BJ (cell line): ENCODE measurements at regions not wholly inside any gene's neighbourhood (a gene's known extent, or its start where the extent isn't known, plus 50 kb on each side); places are given as distances from the start of the nearest gene placed in this dataset.

Experiments used
- CTCF ChIA-PET: fragments of 350-600 bp; formaldehyde crosslinking; extraction: SDS; loops from one replicate; lab custom pipeline; 2021; ENCODE audit warnings: antibody characterized with exemption, inconsistent platforms; lab: Yijun Ruan, JAX
- POLR2A ChIA-PET: fragments of 300-600 bp; sonication (Branson Sonifier 250); formaldehyde crosslinking; extraction: SDS; loops from one replicate; lab custom pipeline; 2021; ENCODE audit warnings: antibody characterized with exemption; lab: Charles Lee
- DNase-seq: peaks from one replicate; pipeline ENCODE4 v3.0.0-alpha.2; 2011; ENCODE audit warnings: low read depth
- H3K27me3 ChIP-seq: 2 replicates; pipeline ENCODE4 v1.6.0; 2011; ENCODE audit warnings: low read length; ENCODE audit not compliant: control insufficient read depth, insufficient read depth
- H3K36me3 ChIP-seq: 2 replicates; pipeline ENCODE4 v1.5.1; 2011; ENCODE audit warnings: low read length; ENCODE audit not compliant: control insufficient read depth, insufficient read depth
- H3K4me3 ChIP-seq: 2 replicates; pipeline ENCODE4 v1.5.1; 2011; ENCODE audit warnings: low read depth, mild to moderate bottlenecking, control low read depth, low read length
- CTCF ChIP-seq: IDR thresholded peaks from 2 replicates; pipeline ENCODE4 v1.5.1; 2011; ENCODE audit warnings: low read depth, mild to moderate bottlenecking, control low read depth, inconsistent platforms, low read length, moderate library complexity; ENCODE audit not compliant: insufficient read depth

DNA sequence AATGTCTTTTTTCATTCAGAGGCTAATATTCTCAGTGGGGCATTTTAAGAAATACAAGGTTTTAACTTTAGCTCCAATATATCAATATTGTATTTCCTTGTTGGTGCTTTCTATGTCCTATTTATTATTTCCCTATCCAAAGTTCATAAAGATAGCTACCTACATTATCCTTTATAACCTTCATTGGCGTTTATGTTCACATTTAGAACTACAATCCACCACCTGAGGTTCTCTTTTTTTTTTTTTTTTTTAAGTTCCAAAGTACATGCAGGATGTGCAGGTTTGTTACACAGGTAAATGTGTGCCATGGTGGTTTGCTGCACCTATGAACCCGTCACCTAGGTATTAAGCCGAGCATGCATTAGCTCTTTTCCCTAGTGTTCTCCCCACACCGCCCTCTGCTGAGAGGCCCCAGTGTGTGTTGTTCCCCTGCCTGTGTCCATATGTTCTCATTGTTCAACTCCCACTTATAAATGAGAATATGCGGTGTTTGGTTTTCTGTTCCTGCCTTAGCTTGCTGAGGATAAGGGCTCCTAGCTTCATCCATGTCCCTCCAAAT is 694.6 kb downstream of the SUCLG1 start:
- DNase-seq = no peak
- no peaks in the 10 kb centered on the region for H3K27me3 ChIP-seq
- CTCF ChIA-PET = no interaction called here
- POLR2A ChIA-PET = no interaction called here
- H3K4me3 ChIP-seq = no peak overlapping the region
- no peak for TF ChIP-seq CTCF
- no peaks in the 10 kb centered on the region for H3K36me3 ChIP-seq

- Histone ChIP-seq H3K36me3 (no peaks in the 10 kb centered on the region), H3K4me3 (no peak overlapping the region), H3K27me3 (no peaks in the 10 kb centered on the region)
- no peak for TF ChIP-seq CTCF
- DNase-seq = no peak
- POLR2A ChIA-PET = no interaction called here
- CTCF ChIA-PET = no interaction called here
These were observed 701.8 kb downstream of the SUCLG1 start for GRCh38 chr2:83757329-83757728.

DNA sequence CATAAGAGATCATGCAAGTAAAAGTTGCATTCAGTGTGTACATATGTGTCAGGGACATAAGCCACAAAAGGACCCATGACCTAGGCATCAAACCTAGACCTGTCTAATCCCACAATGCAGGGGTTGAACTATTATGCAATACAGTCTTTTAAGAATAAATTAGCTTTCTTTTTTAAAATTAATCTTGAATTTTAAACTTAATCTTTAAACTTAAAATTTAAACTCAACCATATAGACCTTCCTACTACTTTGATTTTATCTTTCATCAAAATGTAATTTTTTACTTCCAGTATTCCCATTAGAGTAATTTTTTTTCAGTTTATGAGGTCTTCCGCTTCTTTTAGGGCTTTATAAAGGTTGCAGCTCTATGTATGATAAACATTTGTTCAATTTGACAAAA is 702.9 kb downstream of the SUCLG1 start:
- ChIA-PET CTCF (no interaction called here), POLR2A (no interaction called here)
- H3K36me3 ChIP-seq = no peaks in the 10 kb centered on the region
- no peak for DNase-seq
- H3K4me3 ChIP-seq = no peak overlapping the region
- H3K27me3 ChIP-seq = no peaks in the 10 kb centered on the region
- no peak for TF ChIP-seq CTCF

DNA sequence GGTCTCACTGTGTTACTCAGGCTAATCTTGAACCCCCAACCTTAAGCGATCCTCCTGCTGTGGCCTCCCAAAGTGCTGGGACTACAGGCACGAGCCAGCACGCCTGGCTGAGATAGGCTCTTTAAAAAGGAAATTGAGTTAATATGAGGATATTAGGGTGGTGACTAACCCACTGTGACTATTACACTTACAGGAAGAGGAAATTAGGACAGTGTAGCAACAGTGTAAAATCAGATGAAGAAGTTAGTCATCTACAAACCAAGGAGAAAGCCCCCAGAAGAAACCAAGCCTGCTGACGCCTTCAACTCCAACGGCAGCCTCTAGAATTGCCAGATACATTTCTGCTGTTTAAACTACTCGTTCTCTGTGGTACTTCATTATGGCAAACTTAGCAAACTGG is 711.9 kb downstream of the SUCLG1 start:
- no peak for DNase-seq
- no peak for TF ChIP-seq CTCF
- H3K4me3 ChIP-seq = no peak overlapping the region
- POLR2A ChIA-PET = no interaction called here
- CTCF ChIA-PET = no interaction called here
- no peaks in the 10 kb centered on the region for H3K27me3 ChIP-seq
- no peaks in the 10 kb centered on the region for H3K36me3 ChIP-seq

DNA sequence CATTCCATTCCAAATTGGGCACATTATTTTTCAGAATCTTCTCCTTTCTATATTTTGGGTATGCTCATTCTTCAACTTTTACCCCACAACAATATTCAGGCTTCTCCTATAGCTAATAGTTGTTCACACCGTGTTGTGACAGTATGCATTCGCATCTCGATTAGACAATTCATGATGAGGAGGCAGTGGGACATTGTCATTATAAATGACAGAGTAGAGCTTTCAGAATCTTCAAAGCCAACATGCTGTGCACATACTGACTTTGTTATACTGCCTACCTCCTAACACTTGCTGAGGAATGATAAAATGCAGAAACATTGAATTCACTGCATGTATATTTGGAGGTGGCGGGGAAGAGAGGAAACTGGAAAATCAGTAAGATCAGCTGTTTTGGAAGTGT is 714.2 kb downstream of the SUCLG1 start:
- DNase-seq = no peak
- Histone ChIP-seq H3K36me3 (no peaks in the 10 kb centered on the region), H3K4me3 (no peak overlapping the region), H3K27me3 (no peaks in the 10 kb centered on the region)
- ChIA-PET POLR2A (no interaction called here), CTCF (no interaction called here)
- no peak for TF ChIP-seq CTCF
